Kidney (tissue), 13 donors: ENCODE measurements at regions not wholly inside any gene's neighbourhood (a gene's known extent, or its start where the extent isn't known, plus 50 kb on each side); places are given as distances from the start of the nearest gene placed in this dataset.

Source experiments
- DNase-seq, 5 donors: peaks; one replicate each; pipeline ENCODE4 v3.0.0-alpha.2; 2013 to 2020
- FAIRE-seq: peaks from 2 replicates; lab custom pipeline; 2012; peaks lifted over from hg19 to GRCh38; lab: Jason Lieb, UNC
- H3K27ac ChIP-seq, 2 donors: one replicate each; pipeline ENCODE4 v1.7.0; 2013; ENCODE audit warnings: low read depth in 2 of 2, low read length in 2 of 2, inconsistent platforms in 1 of 2
- H3K27me3 ChIP-seq: one replicate; pipeline ENCODE4 v1.7.1; 2013; ENCODE audit warnings: low read length, inconsistent platforms; ENCODE audit not compliant: control insufficient read depth, insufficient read depth
- H3K36me3 ChIP-seq, 3 donors: one replicate each; pipeline versions ENCODE4 v1.7.0 to v1.7.1; 2013; ENCODE audit warnings: low read length in 3 of 3, control low read depth in 1 of 3, inconsistent platforms in 1 of 3; ENCODE audit not compliant: insufficient read depth in 3 of 3, control insufficient read depth in 2 of 3
- H3K4me1 ChIP-seq, 3 donors: one replicate each; pipeline versions ENCODE4 v1.7.0 to v1.7.1; 2013; ENCODE audit warnings: low read length in 3 of 3, inconsistent platforms in 1 of 3, low read depth in 1 of 3; ENCODE audit not compliant: control insufficient read depth in 2 of 3, insufficient read depth in 2 of 3
- H3K4me3 ChIP-seq, 3 donors: one replicate each; pipeline versions ENCODE4 v1.7.0 to v1.8.1; 2013; ENCODE audit warnings: low read length in 3 of 3, control low read depth in 1 of 3, inconsistent platforms in 1 of 3
- H3K9ac ChIP-seq, 3 donors: one replicate each; pipeline versions ENCODE4 v1.7.0 to v1.7.1; 2013; ENCODE audit warnings: low read length in 3 of 3, control low read depth in 1 of 3, inconsistent platforms in 1 of 3
- H3K9me3 ChIP-seq, 3 donors: one replicate each; pipeline versions ENCODE4 v1.7.0 to v1.7.1; 2013; ENCODE audit warnings: low read length in 3 of 3, control low read depth in 1 of 3, inconsistent platforms in 1 of 3; ENCODE audit not compliant: control insufficient read depth in 2 of 3, insufficient read depth in 1 of 3
- CTCF ChIP-seq: IDR thresholded peaks from 3 replicates; pipeline ENCODE4 v1.5.1; 2012; ENCODE audit warnings: mild to moderate bottlenecking, moderate library complexity, borderline replicate concordance; ENCODE audit not compliant: insufficient read depth; ENCODE audit errors: extremely low read depth
- intact Hi-C: fragments of 100-400 bp; cut with DNase I; formaldehyde crosslinking; loops from one replicate; pipeline ENCODE4 v1.11.1; 2022
- donor health status: control.
- donor health status: control.
- donor health status: control.
- donor health status: control.
- donor health status: control.
- donor health status: DM: yes; HTN: yes; CAD: no.
- donor health status: Normal renal cell carcinoma (clear cell type).

DNA sequence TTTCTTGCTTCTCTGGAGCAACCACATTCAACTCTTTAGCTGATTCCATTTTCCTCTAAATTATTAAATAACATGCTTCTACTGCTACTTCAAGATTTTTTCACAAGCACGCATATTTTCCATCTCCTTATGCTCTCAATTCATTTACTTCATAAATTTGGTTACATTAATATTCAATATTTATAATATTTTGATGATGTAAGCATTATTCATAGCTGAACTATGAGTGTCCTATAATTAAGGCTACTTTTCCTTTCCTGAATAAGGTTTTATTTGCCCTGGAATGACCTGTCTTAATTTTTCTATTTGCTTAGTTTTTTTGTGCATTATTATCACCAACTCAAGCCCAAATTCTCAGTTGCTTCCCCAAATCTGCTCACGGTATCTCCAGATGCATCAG, 109.4 kb upstream of the ADPGK start:
- Histone ChIP-seq H3K27me3 (no peaks in the 10 kb centered on the region), H3K9me3 (no peaks in the 10 kb centered on the region), H3K9ac (no peak overlapping the region), H3K27ac (no peak overlapping the region), H3K36me3 (no peaks in the 10 kb centered on the region), H3K4me3 (no peak overlapping the region), H3K4me1 (no peaks in the 10 kb centered on the region)
- no peak for TF ChIP-seq CTCF
- DNase-seq = no peak
- intact Hi-C loops = no loop called here
- no peak for FAIRE-seq

DNA sequence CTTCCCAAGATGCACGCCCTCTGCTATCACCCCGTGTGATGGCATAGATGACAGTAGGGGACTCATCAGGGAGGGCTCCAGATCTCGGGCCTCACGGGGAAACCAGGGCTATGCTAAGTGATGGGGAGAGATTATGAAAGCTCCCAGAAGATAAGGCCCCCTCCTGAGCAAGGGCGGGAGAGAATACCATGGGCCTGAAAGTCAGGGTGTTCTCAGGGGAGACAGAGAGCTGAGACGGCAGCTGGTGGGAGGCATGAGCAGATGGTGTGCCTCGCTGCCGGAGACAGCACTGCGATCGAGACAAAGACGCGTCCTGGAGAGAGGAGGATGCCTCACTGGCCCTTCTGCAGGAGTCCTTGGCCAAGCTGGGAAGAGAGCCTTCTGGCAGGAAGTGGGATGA, 106.5 kb upstream of the ADPGK start:
- Histone ChIP-seq H3K9me3 (no peaks in the 10 kb centered on the region), H3K36me3 (no peaks in the 10 kb centered on the region), H3K4me3 (no peak overlapping the region), H3K27me3 (no peaks in the 10 kb centered on the region), H3K9ac (no peak overlapping the region), H3K27ac (no peak overlapping the region), H3K4me1 (no peaks in the 10 kb centered on the region)
- TF ChIP-seq CTCF = no peak
- DNase-seq (no peak), FAIRE-seq (no peak)
- intact Hi-C loops = no loop called here

GRCh38 chr15:72889545-72889944, 106.0 kb upstream of the ADPGK start:
- H3K27me3 ChIP-seq = no peaks in the 10 kb centered on the region
- no peaks in the 10 kb centered on the region for H3K9me3 ChIP-seq
- no peak for DNase-seq
- H3K4me3 ChIP-seq = no peak overlapping the region
- H3K36me3 ChIP-seq = no peaks in the 10 kb centered on the region
- no peak for TF ChIP-seq CTCF
- H3K9ac ChIP-seq = no peak overlapping the region
- intact Hi-C loops = no loop called here
- no peaks in the 10 kb centered on the region for H3K4me1 ChIP-seq
- no peak overlapping the region for H3K27ac ChIP-seq
- no peak for FAIRE-seq

GRCh38 chr15:72888811-72889210, 105.3 kb upstream of the ADPGK start:
- no peak overlapping the region for H3K27ac ChIP-seq
- peak in 2 of 5 donors; percentile 15 to 24 for DNase-seq
- no peak overlapping the region for H3K9ac ChIP-seq
- no peak for FAIRE-seq
- no peaks in the 10 kb centered on the region for H3K9me3 ChIP-seq
- intact Hi-C loops = no loop called here
- no peak for TF ChIP-seq CTCF
- H3K27me3 ChIP-seq = no peaks in the 10 kb centered on the region
- H3K36me3 ChIP-seq = no peaks in the 10 kb centered on the region
- no peak overlapping the region for H3K4me3 ChIP-seq
- H3K4me1 ChIP-seq = no peaks in the 10 kb centered on the region
